Osteocyte (in vitro differentiated cells): ENCODE measurements at regions not wholly inside any gene's neighbourhood (a gene's known extent, or its start where the extent isn't known, plus 50 kb on each side); places are given as distances from the start of the nearest gene placed in this dataset.
"Not testable (repeated sequence)": the region's sequence is repeated elsewhere in the genome, so short reads cannot be mapped to it uniquely, and the experiment has no call there.

ENCODE experiments used
- DNase-seq: peaks from one replicate; pipeline ENCODE4 v3.0.0; 2021; ENCODE audit warnings: mixed read lengths; ENCODE audit not compliant: unreplicated experiment; ENCODE audit errors: extremely low spot score
- H3K27ac Mint-ChIP-seq: one replicate; pipeline ENCODE4 v1.8.0; 2021; ENCODE audit warnings: mild to moderate bottlenecking, mixed read lengths; ENCODE audit not compliant: unreplicated experiment
- H3K27me3 Mint-ChIP-seq: one replicate; pipeline ENCODE4 v1.8.0; 2021; ENCODE audit warnings: mixed read lengths; ENCODE audit not compliant: unreplicated experiment
- H3K36me3 Mint-ChIP-seq: one replicate; pipeline ENCODE4 v1.8.0; 2021; ENCODE audit warnings: mixed read lengths; ENCODE audit not compliant: unreplicated experiment
- H3K4me1 Mint-ChIP-seq: one replicate; pipeline ENCODE4 v1.8.0; 2021; ENCODE audit warnings: mixed read lengths; ENCODE audit not compliant: unreplicated experiment
- H3K4me3 Mint-ChIP-seq: one replicate; pipeline ENCODE4 v1.8.0; 2021; ENCODE audit warnings: mild to moderate bottlenecking, moderate library complexity, mixed read lengths; ENCODE audit not compliant: unreplicated experiment
- H3K9me3 Mint-ChIP-seq: one replicate; pipeline ENCODE4 v1.8.0; 2021; ENCODE audit warnings: mixed read lengths; ENCODE audit not compliant: unreplicated experiment
- CTCF ChIP-seq: fragments of 200-600 bp; sonication (generic); IDR thresholded peaks from 2 replicates; pipeline ENCODE4 v1.5.0; 2021; ENCODE audit warnings: antibody characterized with exemption, mild to moderate bottlenecking, moderate library complexity

GRCh38 chr18:42510540-42510939 is 555.5 kb downstream of the PIK3C3 start:
- Mint-ChIP-seq H3K9me3 (no peaks in the 10 kb centered on the region), H3K4me3 (no peak overlapping the region), H3K36me3 (no peaks in the 10 kb centered on the region), H3K27ac (no peak overlapping the region), H3K27me3 (no peaks in the 10 kb centered on the region), H3K4me1 (peaks cover 7% of the 10 kb centered on the region)
- no peak for TF ChIP-seq CTCF
- DNase-seq: no peak

DNA sequence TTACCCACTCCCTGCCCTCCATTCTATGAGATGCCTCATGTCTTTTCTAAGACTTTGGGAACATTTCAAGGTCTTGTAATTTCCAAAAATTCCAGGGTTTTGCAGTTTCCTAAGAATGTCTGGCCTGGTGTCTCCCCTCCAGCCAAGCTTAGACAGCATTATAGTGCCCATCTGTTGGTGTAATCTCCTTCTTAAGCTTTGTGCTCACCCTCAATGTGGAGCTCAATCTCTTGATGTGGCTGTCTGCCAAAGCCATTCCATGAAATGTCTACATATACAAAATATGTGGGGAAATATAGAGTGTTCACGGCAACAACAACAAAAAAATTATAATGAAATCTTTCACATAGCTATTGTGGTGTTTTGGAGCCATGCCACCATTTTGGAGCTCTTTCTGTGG is 558.4 kb downstream of the PIK3C3 start:
- no peak for DNase-seq
- H3K9me3 Mint-ChIP-seq: no peaks in the 10 kb centered on the region
- no peak overlapping the region for H3K4me3 Mint-ChIP-seq
- H3K27me3 Mint-ChIP-seq: no peaks in the 10 kb centered on the region
- no peak for TF ChIP-seq CTCF
- H3K27ac Mint-ChIP-seq: no peak overlapping the region
- peaks cover 7% of the 10 kb centered on the region for H3K4me1 Mint-ChIP-seq
- no peaks in the 10 kb centered on the region for H3K36me3 Mint-ChIP-seq

DNA sequence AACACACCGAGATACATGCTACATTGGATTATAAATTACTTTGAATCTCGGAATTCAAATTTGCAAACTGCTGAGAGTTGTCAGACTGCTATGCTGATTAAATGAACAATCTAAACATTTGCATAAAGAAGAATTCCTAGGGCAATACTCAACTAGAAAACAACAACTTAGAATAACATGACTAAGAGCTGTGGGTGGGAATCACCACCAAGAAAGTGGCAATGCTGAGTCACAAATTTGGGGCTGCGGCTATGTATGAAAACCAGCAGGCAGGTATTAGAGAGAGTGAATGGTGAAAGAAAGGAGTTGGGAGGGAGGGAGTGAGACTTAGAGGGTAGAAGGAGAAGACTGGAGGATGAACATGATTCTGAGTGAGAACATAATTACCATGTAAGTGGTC is 559.5 kb downstream of the PIK3C3 start:
- DNase-seq: no peak
- Mint-ChIP-seq H3K27ac (no peak overlapping the region), H3K9me3 (no peaks in the 10 kb centered on the region), H3K4me3 (no peak overlapping the region), H3K27me3 (no peaks in the 10 kb centered on the region), H3K4me1 (peaks cover 7% of the 10 kb centered on the region), H3K36me3 (no peaks in the 10 kb centered on the region)
- TF ChIP-seq CTCF: no peak

DNA sequence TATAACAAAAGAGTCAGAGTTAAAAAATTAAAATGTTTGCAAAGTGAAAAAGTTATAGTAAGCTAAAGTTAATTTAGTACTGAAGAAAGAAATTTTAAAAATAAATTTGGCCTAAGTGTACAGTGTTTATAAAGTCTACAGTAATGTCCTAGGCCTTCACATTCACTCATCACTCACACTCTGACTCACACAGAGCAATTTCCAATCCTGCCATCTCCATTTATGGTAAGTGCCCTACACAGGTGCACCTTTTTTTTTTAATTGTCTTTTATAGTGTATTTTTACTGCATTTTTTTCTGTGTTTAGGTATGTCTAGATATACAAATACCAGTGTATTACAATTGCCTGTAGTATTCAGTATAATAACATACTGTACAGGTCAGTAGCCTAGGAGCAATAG is 562.9 kb downstream of the PIK3C3 start:
- TF ChIP-seq CTCF: no peak

GRCh38 chr18:42518331-42518730 is 563.3 kb downstream of the PIK3C3 start:
- not testable (repeated sequence) for H3K36me3 Mint-ChIP-seq, H3K27me3 Mint-ChIP-seq, H3K4me1 Mint-ChIP-seq, H3K27ac Mint-ChIP-seq, H3K9me3 Mint-ChIP-seq, H3K4me3 Mint-ChIP-seq, DNase-seq

More for the DNA sequence above, 562.9 kb downstream of the PIK3C3 start:
- H3K27ac Mint-ChIP-seq: no peak overlapping the region
- H3K36me3 Mint-ChIP-seq: no peaks in the 10 kb centered on the region
- H3K4me1 Mint-ChIP-seq: peaks cover 7% of the 10 kb centered on the region
- peaks cover under 1% of the 10 kb centered on the region for H3K27me3 Mint-ChIP-seq
- no peaks in the 10 kb centered on the region for H3K9me3 Mint-ChIP-seq
- H3K4me3 Mint-ChIP-seq: no peak overlapping the region
- no peak for DNase-seq

- Mint-ChIP-seq H3K9me3 (no peaks in the 10 kb centered on the region), H3K4me3 (no peak overlapping the region), H3K27me3 (peaks cover 9% of the 10 kb centered on the region), H3K36me3 (no peaks in the 10 kb centered on the region), H3K27ac (no peak overlapping the region), H3K4me1 (no peaks in the 10 kb centered on the region)
- no peak for TF ChIP-seq CTCF
- no peak for DNase-seq
These were observed 565.1 kb downstream of the PIK3C3 start for GRCh38 chr18:42520138-42520537.
